AG04449 (cell line): ENCODE measurements at regions not wholly inside any gene's neighbourhood (a gene's known extent, or its start where the extent isn't known, plus 50 kb on each side); places are given as distances from the start of the nearest gene placed in this dataset.

Experiments used
- CTCF ChIA-PET: fragments of 350-600 bp; formaldehyde crosslinking; extraction: SDS; loops from one replicate; lab custom pipeline; 2021; ENCODE audit warnings: antibody characterized with exemption; lab: Yijun Ruan, JAX
- POLR2A ChIA-PET: fragments of 400-600, 350-600 bp; formaldehyde crosslinking; extraction: SDS; loops from one replicate; lab custom pipeline; 2020; ENCODE audit warnings: antibody characterized with exemption, inconsistent platforms; lab: Yijun Ruan, JAX
- DNase-seq: peaks from one replicate; pipeline ENCODE4 v3.0.0-alpha.2; 2010; ENCODE audit warnings: low read depth, low spot score
- H3K4me3 ChIP-seq: 2 replicates; pipeline ENCODE4 v1.5.1; 2011; ENCODE audit warnings: low read depth, mild to moderate bottlenecking, control low read depth, low read length
- CTCF ChIP-seq: IDR thresholded peaks from one replicate; pipeline ENCODE4 v1.5.1; 2011; ENCODE audit warnings: mild to moderate bottlenecking, moderate library complexity, low read length, control low read depth, inconsistent platforms; ENCODE audit not compliant: insufficient read depth; ENCODE audit errors: missing control alignments

- POLR2A ChIA-PET, result no interaction called here
- DNase-seq, result no peak
- TF ChIP-seq CTCF, result no peak
- no peak overlapping the region for H3K4me3 ChIP-seq
- CTCF ChIA-PET, result no interaction called here
These were observed 176.7 kb upstream of the ZNF32 start for GRCh38 chr10:43825421-43825820.

- H3K4me3 ChIP-seq, result no peak overlapping the region
- POLR2A ChIA-PET, result no interaction called here
- no peak for DNase-seq
- CTCF ChIA-PET, result no interaction called here
- TF ChIP-seq CTCF, result no peak
These were observed 176.3 kb upstream of the ZNF32 start for GRCh38 chr10:43824934-43825333.

- ChIA-PET POLR2A (interaction anchor here (0.7 to 1.4 kb wide), 2 partner anchors 20 to 24 kb away, joined by 3 read pairs; no protein-coding TSS in a partner anchor), CTCF (interaction anchor here (0.9 to 1.0 kb wide), 3 partner anchors 133 to 488 kb away, joined by 3 to 7 read pairs (median 3); no protein-coding TSS in a partner anchor)
- no peak for TF ChIP-seq CTCF
These were observed 174.2 kb upstream of the ZNF32 start for GRCh38 chr10:43822631-43823580.

GRCh38 chr10:43821103-43821502, 172.4 kb upstream of the ZNF32 start:
- TF ChIP-seq CTCF, result no peak
- H3K4me3 ChIP-seq, result no peak overlapping the region
- POLR2A ChIA-PET, result interaction anchor here (0.6 kb wide), 1 partner anchor 44 kb away, joined by 4 read pairs; no protein-coding TSS in a partner anchor
- no peak for DNase-seq
- CTCF ChIA-PET, result interaction anchor here (1.4 kb wide), 1 partner anchor 490 kb away, joined by 3 read pairs; no protein-coding TSS in a partner anchor

More at GRCh38 chr10:43822631-43823580, 174.2 kb upstream of the ZNF32 start:
- DNase-seq, result no peak
- no peak overlapping the region for H3K4me3 ChIP-seq

GRCh38 chr10:43820663-43821062, 172.0 kb upstream of the ZNF32 start:
- POLR2A ChIA-PET, result interaction anchor here (0.6 kb wide), 1 partner anchor 44 kb away, joined by 4 read pairs; no protein-coding TSS in a partner anchor
- CTCF ChIA-PET, result interaction anchor here (1.2 to 1.4 kb wide), 2 partner anchors 129 to 490 kb away, joined by 3 read pairs; no protein-coding TSS in a partner anchor
- no peak for TF ChIP-seq CTCF
- H3K4me3 ChIP-seq, result no peak overlapping the region
- DNase-seq, result no peak

GRCh38 chr10:43819464-43820230, 171.0 kb upstream of the ZNF32 start:
- CTCF ChIA-PET, result interaction anchor here (0.6 to 1.7 kb wide), 5 partner anchors 26 to 491 kb away, joined by 3 to 5 read pairs (median 3); no protein-coding TSS in a partner anchor
- POLR2A ChIA-PET, result interaction anchor here (1.3 kb wide), 1 partner anchor 11 kb away, joined by 3 read pairs; no protein-coding TSS in a partner anchor
- DNase-seq, result no peak
- H3K4me3 ChIP-seq, result no peak overlapping the region
- no peak for TF ChIP-seq CTCF
